ENCODE measurements at regions not wholly inside any gene's neighbourhood (a gene's known extent, or its start where the extent isn't known, plus 50 kb on each side); places are given as distances from the start of the nearest gene placed in this dataset.

DNA sequence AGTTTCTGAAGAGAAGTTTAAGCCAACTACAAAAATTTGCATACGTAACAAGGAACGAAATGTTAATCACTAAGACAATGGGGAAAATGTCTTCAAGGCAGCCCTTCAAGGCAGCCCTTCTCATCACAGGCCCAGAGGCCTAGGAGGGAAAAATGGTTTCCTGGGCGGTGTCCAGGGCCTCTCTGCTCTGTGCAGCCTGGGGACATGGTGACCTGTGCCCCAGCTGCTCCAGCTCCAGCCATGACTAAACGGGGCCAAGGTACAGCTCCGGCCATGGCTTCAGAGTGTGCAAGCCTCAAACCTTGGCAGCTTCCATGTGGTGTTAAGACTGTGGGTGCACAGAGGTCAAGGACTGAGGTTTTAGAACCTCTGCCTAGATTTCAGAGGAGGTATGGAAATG, 325.1 kb downstream of the FRK start:
- TF ChIP-seq, protein P1, sequence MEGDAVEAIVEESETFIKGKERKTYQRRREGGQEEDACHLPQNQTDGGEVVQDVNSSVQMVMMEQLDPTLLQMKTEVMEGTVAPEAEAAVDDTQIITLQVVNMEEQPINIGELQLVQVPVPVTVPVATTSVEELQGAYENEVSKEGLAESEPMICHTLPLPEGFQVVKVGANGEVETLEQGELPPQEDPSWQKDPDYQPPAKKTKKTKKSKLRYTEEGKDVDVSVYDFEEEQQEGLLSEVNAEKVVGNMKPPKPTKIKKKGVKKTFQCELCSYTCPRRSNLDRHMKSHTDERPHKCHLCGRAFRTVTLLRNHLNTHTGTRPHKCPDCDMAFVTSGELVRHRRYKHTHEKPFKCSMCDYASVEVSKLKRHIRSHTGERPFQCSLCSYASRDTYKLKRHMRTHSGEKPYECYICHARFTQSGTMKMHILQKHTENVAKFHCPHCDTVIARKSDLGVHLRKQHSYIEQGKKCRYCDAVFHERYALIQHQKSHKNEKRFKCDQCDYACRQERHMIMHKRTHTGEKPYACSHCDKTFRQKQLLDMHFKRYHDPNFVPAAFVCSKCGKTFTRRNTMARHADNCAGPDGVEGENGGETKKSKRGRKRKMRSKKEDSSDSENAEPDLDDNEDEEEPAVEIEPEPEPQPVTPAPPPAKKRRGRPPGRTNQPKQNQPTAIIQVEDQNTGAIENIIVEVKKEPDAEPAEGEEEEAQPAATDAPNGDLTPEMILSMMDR (IDR thresholded peaks at IDR 0.05; ENCODE audit: extremely low read depth, insufficient read depth, missing control alignments), result no peak
- no peak for DNase-seq (ENCODE audit: low spot score)
- in situ Hi-C loops (cut with MboI; ENCODE audit: low pct_unique_long_range_greater_than_20kb, low sequenced_read_pairs, unreplicated experiment), result no loop called here

DNA sequence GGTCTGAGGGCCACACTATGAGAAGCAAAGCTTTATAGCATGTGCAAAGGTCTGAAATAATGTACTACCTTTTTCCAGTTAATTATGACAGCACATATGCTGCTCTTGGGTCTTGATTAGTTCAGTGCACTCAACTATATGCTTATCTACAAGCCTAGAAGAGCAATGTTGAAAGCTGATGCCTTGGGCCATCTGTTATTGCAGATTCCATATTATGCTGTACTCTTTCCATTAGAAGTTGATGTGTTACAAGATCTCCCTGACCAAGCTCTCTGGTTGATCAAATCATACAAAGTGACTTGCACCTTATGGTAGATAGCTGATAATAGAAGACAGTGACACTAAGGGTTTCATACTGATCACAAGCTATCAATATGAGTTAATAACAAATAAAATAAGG, 327.3 kb downstream of the FRK start:
- in situ Hi-C loops (cut with MboI; ENCODE audit: low pct_unique_long_range_greater_than_20kb, low sequenced_read_pairs, unreplicated experiment), result no loop called here
- no peak for DNase-seq (ENCODE audit: low spot score)
- TF ChIP-seq, protein P1 (IDR thresholded peaks at IDR 0.05; ENCODE audit: extremely low read depth, insufficient read depth, missing control alignments), result no peak

DNA sequence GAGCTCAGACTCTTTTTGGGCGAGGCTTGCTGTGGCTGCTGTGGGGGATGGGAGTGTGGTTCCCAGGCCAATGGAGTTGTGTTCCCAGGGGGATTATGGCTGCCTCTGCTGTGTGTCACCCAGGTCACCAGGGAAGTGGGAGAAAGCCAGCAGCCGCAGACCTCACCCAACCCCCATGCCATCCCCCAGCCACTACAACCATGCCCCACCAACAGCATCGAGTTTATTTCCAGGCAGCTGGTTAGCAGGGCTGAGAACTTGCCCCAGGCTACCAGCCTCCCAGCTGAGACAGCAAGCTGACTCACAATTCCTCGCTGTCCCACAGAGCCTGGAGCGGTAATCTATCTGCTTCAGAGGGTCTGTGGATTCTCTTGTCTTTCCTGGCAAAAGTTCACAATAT, 331.7 kb downstream of the FRK start:
- in situ Hi-C loops (cut with MboI; ENCODE audit: low pct_unique_long_range_greater_than_20kb, low sequenced_read_pairs, unreplicated experiment), result no loop called here
- TF ChIP-seq, protein P1 (IDR thresholded peaks at IDR 0.05; ENCODE audit: extremely low read depth, insufficient read depth, missing control alignments), result no peak
- DNase-seq (ENCODE audit: low spot score), result no peak

DNA sequence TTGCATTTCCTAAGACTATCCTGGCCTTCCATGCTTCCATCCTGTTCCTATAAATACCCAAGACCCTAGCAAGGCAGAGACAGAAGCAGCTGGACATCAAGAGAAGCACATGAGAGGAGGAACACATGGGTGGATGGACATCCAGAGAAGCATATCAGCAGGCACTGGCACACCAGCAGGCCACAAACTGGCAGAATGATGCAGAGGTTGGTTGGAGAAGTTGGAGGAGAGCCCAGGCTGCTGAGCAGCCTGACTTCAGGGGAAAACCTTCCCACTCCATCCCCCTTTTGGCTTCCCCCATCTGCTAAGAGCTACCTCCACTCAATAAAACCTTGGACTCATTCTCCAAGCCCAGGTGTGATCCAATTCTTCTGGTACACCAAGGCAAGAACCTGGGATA, 332.5 kb downstream of the FRK start:
- in situ Hi-C loops (cut with MboI; ENCODE audit: low pct_unique_long_range_greater_than_20kb, low sequenced_read_pairs, unreplicated experiment), result no loop called here
- TF ChIP-seq, protein P1 (IDR thresholded peaks at IDR 0.05; ENCODE audit: extremely low read depth, insufficient read depth, missing control alignments), result no peak
- no peak for DNase-seq (ENCODE audit: low spot score)

DNA sequence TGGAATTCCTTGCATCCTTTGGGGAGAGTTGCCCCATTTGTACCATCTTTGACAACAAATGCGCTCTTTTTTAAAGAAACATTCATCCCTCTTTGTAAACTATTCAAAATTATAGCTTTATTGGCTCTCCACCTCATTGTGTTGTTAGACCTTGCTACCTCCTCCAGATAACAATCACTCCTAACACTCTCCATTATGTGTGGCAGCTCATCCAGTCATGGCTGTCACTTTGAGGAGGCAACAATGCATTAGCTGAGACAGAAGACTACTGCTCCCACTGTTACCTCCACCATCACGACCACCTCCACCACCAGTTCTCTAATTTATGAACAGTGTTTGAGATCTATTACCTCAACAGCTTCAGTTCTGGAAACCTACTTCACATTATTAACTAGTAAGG, 339.1 kb downstream of the FRK start:
- no peak for DNase-seq (ENCODE audit: low spot score)
- in situ Hi-C loops (cut with MboI; ENCODE audit: low pct_unique_long_range_greater_than_20kb, low sequenced_read_pairs, unreplicated experiment), result no loop called here
- TF ChIP-seq, protein P1 (IDR thresholded peaks at IDR 0.05; ENCODE audit: extremely low read depth, insufficient read depth, missing control alignments), result no peak

DNA sequence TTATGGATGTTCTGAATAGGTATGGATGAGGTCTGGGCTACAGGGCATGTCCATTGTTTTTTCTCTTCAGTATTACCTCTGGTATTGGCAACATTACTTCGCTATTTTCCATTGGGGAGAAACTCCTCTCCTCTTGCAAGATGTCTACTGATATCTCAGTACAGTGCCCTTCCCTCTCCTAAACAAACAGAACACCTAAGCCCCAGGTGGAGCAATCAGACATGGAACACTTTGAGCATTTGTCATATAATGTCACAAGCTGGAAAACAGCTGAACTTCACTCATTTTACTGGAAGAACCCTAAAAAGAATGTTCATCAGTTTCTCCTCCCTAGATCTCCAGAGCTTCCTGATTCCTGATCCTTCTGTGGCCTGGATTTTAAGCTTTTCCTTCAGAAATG, 339.8 kb downstream of the FRK start:
- in situ Hi-C loops (cut with MboI; ENCODE audit: low pct_unique_long_range_greater_than_20kb, low sequenced_read_pairs, unreplicated experiment), result no loop called here
- no peak for DNase-seq (ENCODE audit: low spot score)
- TF ChIP-seq, protein P1 (IDR thresholded peaks at IDR 0.05; ENCODE audit: extremely low read depth, insufficient read depth, missing control alignments), result no peak

DNA sequence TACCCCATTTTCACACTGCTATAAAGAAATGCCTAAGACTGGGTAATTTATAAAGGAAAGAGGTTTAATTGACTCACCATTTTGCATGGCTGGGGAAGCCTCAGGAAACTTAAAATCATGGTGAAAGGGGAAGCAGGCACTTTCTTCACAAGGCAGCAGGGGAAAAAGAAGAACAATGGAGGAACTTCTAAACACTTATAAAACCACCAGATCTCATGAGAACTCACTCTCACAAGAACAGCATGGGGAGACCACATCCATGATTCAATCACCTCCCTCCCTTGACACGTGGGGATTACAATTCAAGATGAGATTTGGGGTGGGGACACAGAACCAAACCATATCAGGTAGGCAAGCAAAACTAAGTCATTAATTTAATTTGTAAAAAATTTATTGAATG, 343.2 kb downstream of the FRK start:
- TF ChIP-seq, protein P1 (IDR thresholded peaks at IDR 0.05; ENCODE audit: extremely low read depth, insufficient read depth, missing control alignments), result no peak
- DNase-seq (ENCODE audit: low spot score), result no peak
- in situ Hi-C loops (cut with MboI; ENCODE audit: low pct_unique_long_range_greater_than_20kb, low sequenced_read_pairs, unreplicated experiment), result no loop called here

All from GM13977 (cell line).